ENCODE measurements at regions not wholly inside any gene's neighbourhood (a gene's known extent, or its start where the extent isn't known, plus 50 kb on each side); places are given as distances from the start of the nearest gene placed in this dataset.

- no peak overlapping the region for H3K27ac ChIP-seq (ENCODE audit: insufficient read length, low read depth, low read length)
- H2BK20ac ChIP-seq (ENCODE audit: low read depth, low read length, poor library complexity, severe bottlenecking) = no peak overlapping the region
- no peaks in the 10 kb centered on the region for H3K27me3 ChIP-seq (ENCODE audit: insufficient read depth, low read length)
- no peak overlapping the region for H4K5ac ChIP-seq (ENCODE audit: insufficient read length, low read depth, low read length)
- WGBS (ENCODE audit: extremely low coverage, insufficient read length, low lambda C conversion rate) = no CpG with 5 or more reads among the region's 2 CpGs
- no peak overlapping the region for H4K8ac ChIP-seq (replicated peaks; ENCODE audit: insufficient read length, low read depth, low read length)
- no peak overlapping the region for H3K9ac ChIP-seq (ENCODE audit: extremely low read depth, insufficient read length, low read length)
- H3K79me1 ChIP-seq (ENCODE audit: insufficient read depth, low read depth, low read length, poor library complexity, severe bottlenecking) = no peaks in the 10 kb centered on the region
- H3K56ac ChIP-seq (ENCODE audit: insufficient read length, low read depth, low read length) = no peak overlapping the region
- no peaks in the 10 kb centered on the region for H3K9me3 ChIP-seq (ENCODE audit: control insufficient read depth, low read depth, low read length)
- H3K4me1 ChIP-seq (ENCODE audit: insufficient read depth, low read length) = no peaks in the 10 kb centered on the region
- H3T11ph ChIP-seq (ENCODE audit: low read length) = no peak overlapping the region
- DNase-seq = no peak
- no peak overlapping the region for H2AK5ac ChIP-seq (ENCODE audit: insufficient read length, low read length)
- no peak overlapping the region for H2BK12ac ChIP-seq (ENCODE audit: insufficient read length, low read depth, low read length)
- no peak overlapping the region for H3K4ac ChIP-seq (ENCODE audit: low read depth, low read length)
- Mint-ChIP-seq H3K27me3 (ENCODE audit: low read depth) (no peaks in the 10 kb centered on the region), H3K9me3 (no peaks in the 10 kb centered on the region), H3K27ac (no peak overlapping the region), H3K4me1 (peaks cover 0 to 7% of the 10 kb centered on the region in 2 experiments; a peak in 1 of 4 replicates), H3K4me3 (no peak overlapping the region), H3K36me3 (ENCODE audit: insufficient read depth in 1 of 3, low read depth in 3 of 3) (no peaks in the 10 kb centered on the region)
- H3K18ac ChIP-seq (ENCODE audit: insufficient read length, low read depth, low read length) = no peak overlapping the region
- no peak overlapping the region for H2BK5ac ChIP-seq (ENCODE audit: insufficient read length, low read length)
- TF ChIP-seq CTCF (conservative IDR thresholded peaks at IDR 0.05) = no peak
- no peaks in the 10 kb centered on the region for H3K23me2 ChIP-seq (ENCODE audit: insufficient read length, low read depth, low read length, poor library complexity, severe bottlenecking)
- no peaks in the 10 kb centered on the region for H3K79me2 ChIP-seq (ENCODE audit: insufficient read depth, low read length)
- H4K20me1 ChIP-seq (ENCODE audit: control insufficient read depth, insufficient read depth, insufficient read length) = no peaks in the 10 kb centered on the region
- H3K14ac ChIP-seq (ENCODE audit: insufficient read depth, low read length) = no peak overlapping the region
- no peak overlapping the region for H3K4me2 ChIP-seq (ENCODE audit: insufficient read depth, insufficient read length, low read length)
- H3K23ac ChIP-seq (ENCODE audit: insufficient read length, low read depth, low read length) = no peak overlapping the region
- H4K91ac ChIP-seq (ENCODE audit: insufficient read length, low read depth, low read length) = no peak overlapping the region
- H2BK120ac ChIP-seq (ENCODE audit: low read depth, low read length, poor library complexity, severe bottlenecking) = no peak overlapping the region
- no peak overlapping the region for H2BK15ac ChIP-seq (ENCODE audit: low read depth, low read length)
- H2AFZ ChIP-seq (ENCODE audit: low read length) = no peak overlapping the region
Observed at GRCh38 chr15:46555547-46555946, 920.7 kb downstream of the SQOR start.

Data from H9 (cell line).